Esophagus squamous epithelium (tissue), 5 donors: ENCODE measurements at regions not wholly inside any gene's neighbourhood (a gene's known extent, or its start where the extent isn't known, plus 50 kb on each side); places are given as distances from the start of the nearest gene placed in this dataset.

Experiments used
- DNase-seq: peaks from one replicate; lab custom pipeline; 2025; lab: John Stamatoyannopoulos, UW
- H3K27ac ChIP-seq, 4 donors: fragments of 200-600 bp; sonication (generic); one replicate each; pipeline ENCODE4 v1.5.1; 2016 to 2019; ENCODE audit warnings: mild to moderate bottlenecking in 1 of 4
- H3K27me3 ChIP-seq, 4 donors: fragments of 200-600 bp; sonication (generic); 1 replicate in 3 of 4; 2 replicates in 1 of 4; pipeline versions ENCODE4 v1.5.1 to v1.6.0; 2017 to 2021; ENCODE audit warnings: antibody characterized with exemption in 1 of 4
- H3K36me3 ChIP-seq, 3 donors: fragments of 200-600 bp; sonication (generic); one replicate each; pipeline ENCODE4 v1.5.1; 2016 to 2019
- H3K4me1 ChIP-seq, 3 donors: fragments of 200-600 bp; sonication (generic); one replicate each; pipeline ENCODE4 v1.5.1; 2017 to 2019
- H3K4me3 ChIP-seq, 4 donors: fragments of 200-600 bp; sonication (generic); 1 replicate in 3 of 4; 2 replicates in 1 of 4; pipeline ENCODE4 v1.5.1; 2016 to 2019; ENCODE audit warnings: mild to moderate bottlenecking in 2 of 4, moderate library complexity in 1 of 4
- H3K9me3 ChIP-seq, 3 donors: fragments of 200-600 bp; sonication (generic); one replicate each; pipeline ENCODE4 v1.5.1; 2016 to 2019
- POLR2A ChIP-seq, 4 donors: fragments of 450-650 bp; IDR thresholded peaks; one replicate each; pipeline ENCODE4 v1.6.1; 2017; ENCODE audit warnings: antibody characterized with exemption in 4 of 4, mild to moderate bottlenecking in 4 of 4, moderate library complexity in 3 of 4
- WGBS, 2 donors: methylation state at CpG; one replicate each; pipeline ENCODE4 v1.1.5; 2018; 5-methylcytosine and 5-hydroxymethylcytosine counted together
- intact Hi-C: fragments of 100-400 bp; cut with DNase I; formaldehyde crosslinking; loops from one replicate; pipeline ENCODE4 v1.15.0; 2022
- TF ChIP-seq, protein P1 (sequence below), 6 experiments: fragments of 450-650 bp in 4 of 6; fragments of 200-600 bp in 2 of 6; sonication (generic) in 2 of 6; IDR thresholded peaks; one replicate each; pipeline ENCODE4 v1.5.1; 2016 to 2019; ENCODE audit warnings: antibody characterized with exemption in 6 of 6, mild to moderate bottlenecking in 4 of 6, moderate library complexity in 4 of 6
- donor health status: DM: yes; HTN: yes; CAD: no.

- Histone ChIP-seq H3K27me3 (no peaks in the 10 kb centered on the region), H3K36me3 (no peaks in the 10 kb centered on the region), H3K9me3 (peaks cover 0 to 4% (median 0%) of the 10 kb centered on the region in 3 donors), H3K27ac (no peak overlapping the region), H3K4me3 (no peak overlapping the region), H3K4me1 (no peaks in the 10 kb centered on the region)
- DNase-seq: no peak
- intact Hi-C loops: no loop called here
- TF ChIP-seq POLR2A (IDR thresholded peaks at IDR 0.05): no peak
- TF ChIP-seq, protein P1, sequence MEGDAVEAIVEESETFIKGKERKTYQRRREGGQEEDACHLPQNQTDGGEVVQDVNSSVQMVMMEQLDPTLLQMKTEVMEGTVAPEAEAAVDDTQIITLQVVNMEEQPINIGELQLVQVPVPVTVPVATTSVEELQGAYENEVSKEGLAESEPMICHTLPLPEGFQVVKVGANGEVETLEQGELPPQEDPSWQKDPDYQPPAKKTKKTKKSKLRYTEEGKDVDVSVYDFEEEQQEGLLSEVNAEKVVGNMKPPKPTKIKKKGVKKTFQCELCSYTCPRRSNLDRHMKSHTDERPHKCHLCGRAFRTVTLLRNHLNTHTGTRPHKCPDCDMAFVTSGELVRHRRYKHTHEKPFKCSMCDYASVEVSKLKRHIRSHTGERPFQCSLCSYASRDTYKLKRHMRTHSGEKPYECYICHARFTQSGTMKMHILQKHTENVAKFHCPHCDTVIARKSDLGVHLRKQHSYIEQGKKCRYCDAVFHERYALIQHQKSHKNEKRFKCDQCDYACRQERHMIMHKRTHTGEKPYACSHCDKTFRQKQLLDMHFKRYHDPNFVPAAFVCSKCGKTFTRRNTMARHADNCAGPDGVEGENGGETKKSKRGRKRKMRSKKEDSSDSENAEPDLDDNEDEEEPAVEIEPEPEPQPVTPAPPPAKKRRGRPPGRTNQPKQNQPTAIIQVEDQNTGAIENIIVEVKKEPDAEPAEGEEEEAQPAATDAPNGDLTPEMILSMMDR (IDR thresholded peaks at IDR 0.05): no peak
- 88 to 91% methylated on average over 1 of the region's 1 CpG for WGBS, 2 donors
Observed at GRCh38 chr7:119916501-119916900, 356.5 kb upstream of the KCND2 start.

DNA sequence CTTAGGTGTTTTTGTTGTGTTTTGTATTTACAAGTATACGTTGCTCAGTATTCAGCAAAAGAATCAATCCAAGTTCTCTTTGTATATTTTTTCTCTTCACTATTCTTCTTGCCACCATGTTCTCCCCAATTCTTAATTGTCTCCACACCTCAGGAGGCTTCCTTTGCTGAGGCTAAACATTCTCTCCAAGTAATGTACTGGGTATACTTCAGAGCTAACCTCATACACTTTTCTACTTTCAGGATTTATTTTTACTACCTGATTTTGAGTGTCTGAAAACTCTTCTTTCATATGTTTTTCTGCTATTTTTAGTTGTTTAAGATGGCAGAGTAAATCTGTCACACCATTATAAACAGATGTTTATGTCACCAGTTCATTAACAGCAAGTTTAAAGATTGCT, 354.8 kb upstream of the KCND2 start:
- Histone ChIP-seq H3K9me3 (peaks cover 0 to 2% (median 0%) of the 10 kb centered on the region in 3 donors), H3K27me3 (no peaks in the 10 kb centered on the region), H3K27ac (no peak overlapping the region), H3K36me3 (no peaks in the 10 kb centered on the region), H3K4me1 (no peaks in the 10 kb centered on the region), H3K4me3 (no peak overlapping the region)
- no peak for DNase-seq
- 38 to 64% methylated on average over 1 of the region's 1 CpG for WGBS, 2 donors
- intact Hi-C loops: no loop called here
- no peak for TF ChIP-seq POLR2A (IDR thresholded peaks at IDR 0.05)
- TF ChIP-seq, protein P1 (IDR thresholded peaks at IDR 0.05): no peak

DNA sequence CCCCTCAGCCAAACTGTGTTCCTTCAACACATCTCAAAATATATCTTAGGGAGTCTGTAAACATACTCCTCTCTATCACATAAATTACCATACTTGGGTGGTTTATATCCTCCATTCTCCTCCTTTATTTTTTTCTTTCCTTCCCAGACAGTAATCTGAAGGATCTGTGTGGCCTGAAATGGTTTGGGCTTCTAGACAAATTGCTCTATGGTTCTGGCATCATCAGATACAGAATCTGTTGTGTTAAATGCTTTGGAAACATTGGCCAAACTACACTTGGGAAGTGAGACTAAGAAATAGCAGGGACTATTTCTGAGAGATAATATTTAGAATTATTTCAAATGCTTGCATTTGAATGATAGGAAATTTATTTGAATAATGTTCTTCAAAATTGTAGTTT, 353.0 kb upstream of the KCND2 start:
- intact Hi-C loops: no loop called here
- H3K9me3 ChIP-seq: no peaks in the 10 kb centered on the region
- H3K27ac ChIP-seq: no peak overlapping the region
- no peaks in the 10 kb centered on the region for H3K36me3 ChIP-seq
- no peak for TF ChIP-seq POLR2A (IDR thresholded peaks at IDR 0.05)
- TF ChIP-seq, protein P1 (IDR thresholded peaks at IDR 0.05): no peak
- DNase-seq: no peak
- H3K27me3 ChIP-seq: no peaks in the 10 kb centered on the region
- no peaks in the 10 kb centered on the region for H3K4me1 ChIP-seq
- no peak overlapping the region for H3K4me3 ChIP-seq

GRCh38 chr7:119925581-119926289, 347.2 kb upstream of the KCND2 start:
- intact Hi-C loops: no loop called here
- WGBS, 2 donors: 70 to 76% methylated on average over 5 of the region's 5 CpGs
- Histone ChIP-seq H3K36me3 (no peaks in the 10 kb centered on the region), H3K9me3 (no peaks in the 10 kb centered on the region), H3K4me1 (no peaks in the 10 kb centered on the region), H3K4me3 (no peak overlapping the region), H3K27ac (no peak overlapping the region), H3K27me3 (no peaks in the 10 kb centered on the region)
- TF ChIP-seq POLR2A (IDR thresholded peaks at IDR 0.05): no peak
- TF ChIP-seq, protein P1 (IDR thresholded peaks at IDR 0.05): no peak
- no peak for DNase-seq

- Histone ChIP-seq H3K27me3 (no peaks in the 10 kb centered on the region), H3K9me3 (no peaks in the 10 kb centered on the region), H3K4me3 (no peak overlapping the region), H3K36me3 (no peaks in the 10 kb centered on the region), H3K4me1 (no peaks in the 10 kb centered on the region), H3K27ac (no peak overlapping the region)
- no peak for TF ChIP-seq POLR2A (IDR thresholded peaks at IDR 0.05)
- TF ChIP-seq, protein P1 (IDR thresholded peaks at IDR 0.05): no peak
- intact Hi-C loops: no loop called here
- 71 to 81% methylated on average over 3 of the region's 3 CpGs for WGBS, 2 donors
- no peak for DNase-seq
Observed at GRCh38 chr7:119929891-119930290, 343.1 kb upstream of the KCND2 start.
